Stimulated activated naive CD8-positive, alpha-beta T cell treated with anti-CD3 and anti-CD28 coated beads, Interleukin-15, amount 100 ng/mL, for 72 hours (primary cell): ENCODE measurements at regions not wholly inside any gene's neighbourhood (a gene's known extent, or its start where the extent isn't known, plus 50 kb on each side); places are given as distances from the start of the nearest gene placed in this dataset.

Experiments used
- ATAC-seq: fragments of 150-1000 bp; cut with Tn5 transposase; 2 replicates; pipeline ENCODE4 v1.10.0; 2021; ENCODE audit warnings: mild to moderate bottlenecking, moderate library complexity
- DNase-seq, 2 donors: peaks; one replicate each; pipeline ENCODE4 v3.0.0; 2021 to 2022
- H3K27ac Mint-ChIP-seq, 2 donors: one replicate each; pipeline ENCODE4 v1.8.0; 2022; ENCODE audit warnings: mild to moderate bottlenecking in 2 of 2, mixed read lengths in 2 of 2, moderate library complexity in 2 of 2
- H3K27me3 Mint-ChIP-seq: one replicate; pipeline ENCODE4 v1.8.0; 2022; ENCODE audit warnings: mixed read lengths
- H3K4me1 Mint-ChIP-seq: one replicate; pipeline ENCODE4 v1.8.0; 2022; ENCODE audit warnings: mild to moderate bottlenecking, mixed read lengths
- H3K4me3 Mint-ChIP-seq, 2 donors: one replicate each; pipeline ENCODE4 v1.8.0; 2022; ENCODE audit warnings: mild to moderate bottlenecking in 2 of 2, mixed read lengths in 2 of 2, moderate library complexity in 1 of 2
- H3K9me3 Mint-ChIP-seq, 2 donors: one replicate each; pipeline ENCODE4 v1.8.0; 2022; ENCODE audit warnings: mixed read lengths in 2 of 2

- peaks cover 5% of the 10 kb centered on the region for H3K4me1 Mint-ChIP-seq
- no peak overlapping the region for H3K27ac Mint-ChIP-seq
- no peak overlapping the region for H3K4me3 Mint-ChIP-seq
- no peaks in the 10 kb centered on the region for H3K9me3 Mint-ChIP-seq
- no peak for ATAC-seq
- peaks cover 53% of the 10 kb centered on the region for H3K27me3 Mint-ChIP-seq
- no peak for DNase-seq
Measured at GRCh38 chr16:17658881-17659280, 188.1 kb upstream of the XYLT1 start.

DNA sequence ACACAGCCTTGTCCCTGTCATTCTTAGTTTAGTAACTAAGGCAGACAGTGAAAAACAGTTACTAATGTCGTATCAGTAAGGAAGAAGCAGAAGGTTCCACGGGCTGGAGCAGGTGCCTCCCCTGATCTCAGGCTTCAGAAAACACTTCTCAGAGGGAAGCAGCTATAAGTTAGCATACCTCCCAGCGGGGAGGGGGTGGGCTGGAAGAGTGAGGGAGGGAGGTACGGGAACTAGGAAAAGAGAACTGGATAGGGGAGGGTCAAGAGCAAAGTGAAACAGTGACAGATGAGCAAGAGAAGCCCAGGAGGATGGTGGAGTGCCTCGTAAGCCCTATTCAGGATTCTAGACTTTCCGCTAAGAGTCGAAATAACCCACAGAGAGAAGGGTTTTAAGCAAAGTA lies 186.3 kb upstream of the XYLT1 start:
- peaks cover 5% of the 10 kb centered on the region for H3K4me1 Mint-ChIP-seq
- H3K9me3 Mint-ChIP-seq: no peaks in the 10 kb centered on the region
- ATAC-seq: no peak
- no peak overlapping the region for H3K27ac Mint-ChIP-seq
- no peak overlapping the region for H3K4me3 Mint-ChIP-seq
- H3K27me3 Mint-ChIP-seq: peaks cover 50% of the 10 kb centered on the region
- DNase-seq: no peak

DNA sequence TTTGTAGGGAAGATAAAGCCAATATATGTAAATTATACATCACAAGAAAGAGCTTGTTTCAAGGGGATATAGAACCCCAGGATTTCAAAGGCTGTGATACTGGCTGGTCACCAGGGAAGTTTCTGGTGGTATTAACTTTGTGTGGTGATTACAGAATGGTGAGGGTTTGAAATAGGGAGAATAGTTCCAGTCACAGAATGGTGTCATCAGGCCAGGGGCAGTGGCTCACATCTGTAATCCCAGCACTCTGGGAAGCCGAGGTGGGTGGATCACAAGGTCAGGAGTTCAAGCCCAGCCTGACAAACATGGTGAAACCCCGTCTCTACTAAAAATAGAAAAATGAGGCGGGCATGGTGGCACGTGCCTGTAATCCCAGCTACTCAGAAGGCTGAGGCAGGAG lies 183.8 kb upstream of the XYLT1 start:
- H3K4me1 Mint-ChIP-seq: peaks cover 5% of the 10 kb centered on the region
- no peaks in the 10 kb centered on the region for H3K9me3 Mint-ChIP-seq
- no peak overlapping the region for H3K27ac Mint-ChIP-seq
- ATAC-seq: no peak
- no peak overlapping the region for H3K4me3 Mint-ChIP-seq
- no peak for DNase-seq
- H3K27me3 Mint-ChIP-seq: peaks cover 53% of the 10 kb centered on the region

- Mint-ChIP-seq H3K27ac (no peak overlapping the region), H3K4me3 (no peak overlapping the region), H3K9me3 (no peaks in the 10 kb centered on the region), H3K27me3 (peaks cover 49% of the 10 kb centered on the region), H3K4me1 (peaks cover 5% of the 10 kb centered on the region)
- no peak for ATAC-seq
- DNase-seq: no peak
Measured at GRCh38 chr16:17654142-17654541, 183.4 kb upstream of the XYLT1 start.

GRCh38 chr16:17647879-17648872 lies 177.4 kb upstream of the XYLT1 start:
- no peak overlapping the region for H3K4me3 Mint-ChIP-seq
- peaks cover 27% of the 10 kb centered on the region for H3K27me3 Mint-ChIP-seq
- no peaks in the 10 kb centered on the region for H3K4me1 Mint-ChIP-seq
- ATAC-seq: no peak
- no peak for DNase-seq
- H3K27ac Mint-ChIP-seq: no peak overlapping the region
- peaks cover 7 to 9% of the 10 kb centered on the region in 2 donors for H3K9me3 Mint-ChIP-seq

DNA sequence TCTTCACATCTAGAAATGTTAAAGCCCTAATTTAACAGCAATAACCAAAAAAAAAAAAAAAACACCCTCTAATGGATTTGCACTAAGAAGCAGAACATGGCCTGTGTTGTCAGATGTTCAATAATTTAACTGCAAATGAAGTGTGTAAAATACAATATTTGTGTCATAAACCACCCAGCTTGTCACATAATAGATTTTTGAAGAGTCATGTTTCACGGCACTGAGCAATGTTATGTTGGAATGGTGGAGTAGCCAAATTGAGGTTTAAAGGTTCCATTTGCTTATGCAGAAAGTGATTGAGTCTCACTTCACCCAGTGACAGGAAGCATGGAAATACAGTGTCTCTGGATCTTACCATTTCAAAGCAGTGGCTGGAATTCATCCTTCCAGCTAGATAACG lies 173.2 kb upstream of the XYLT1 start:
- H3K27ac Mint-ChIP-seq: no peak overlapping the region

GRCh38 chr16:17641990-17642389 lies 171.2 kb upstream of the XYLT1 start:
- H3K27ac Mint-ChIP-seq: no peak overlapping the region
- peaks cover 9 to 18% of the 10 kb centered on the region in 2 donors for H3K9me3 Mint-ChIP-seq
- no peaks in the 10 kb centered on the region for H3K4me1 Mint-ChIP-seq
- ATAC-seq (no peak), DNase-seq (no peak)
- H3K4me3 Mint-ChIP-seq: no peak overlapping the region
- H3K27me3 Mint-ChIP-seq: peaks cover 15% of the 10 kb centered on the region

More for the DNA sequence above, 173.2 kb upstream of the XYLT1 start:
- Mint-ChIP-seq H3K9me3 (peaks cover 7 to 9% of the 10 kb centered on the region in 2 donors), H3K4me3 (no peak overlapping the region), H3K4me1 (no peaks in the 10 kb centered on the region), H3K27me3 (peaks cover 23% of the 10 kb centered on the region)
- DNase-seq (no peak), ATAC-seq (no peak)

DNA sequence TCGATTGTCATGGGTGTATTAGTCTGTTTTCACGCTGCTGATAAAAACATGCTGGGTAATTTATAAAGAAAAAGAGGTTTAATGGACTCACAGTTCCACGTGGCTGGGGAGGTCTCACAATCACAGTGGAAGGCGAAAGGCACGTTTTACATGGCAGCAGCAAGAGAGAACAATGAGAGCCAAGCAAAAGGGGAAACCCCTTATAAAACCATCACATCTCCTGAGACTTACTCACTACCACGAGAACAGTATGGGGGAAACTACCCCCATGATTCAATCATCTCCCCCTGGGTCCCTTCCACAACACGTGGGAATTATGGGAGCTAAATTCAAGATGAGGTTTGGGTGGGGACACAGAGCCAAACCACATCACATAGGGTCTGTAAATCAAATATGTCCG lies 167.4 kb upstream of the XYLT1 start:
- H3K4me3 Mint-ChIP-seq: no peak overlapping the region
- no peaks in the 10 kb centered on the region for H3K4me1 Mint-ChIP-seq
- H3K27ac Mint-ChIP-seq: no peak overlapping the region
- H3K9me3 Mint-ChIP-seq: peaks cover 0 to 10% of the 10 kb centered on the region in 2 donors
- ATAC-seq (no peak), DNase-seq (no peak)
- H3K27me3 Mint-ChIP-seq: peaks cover 24% of the 10 kb centered on the region

GRCh38 chr16:17635183-17635582 lies 164.4 kb upstream of the XYLT1 start:
- peaks cover 12% of the 10 kb centered on the region for H3K27me3 Mint-ChIP-seq
- H3K4me3 Mint-ChIP-seq: no peak overlapping the region
- H3K9me3 Mint-ChIP-seq: peaks cover 0 to 10% of the 10 kb centered on the region in 2 donors
- ATAC-seq (no peak), DNase-seq (no peak)
- no peak overlapping the region for H3K27ac Mint-ChIP-seq
- no peaks in the 10 kb centered on the region for H3K4me1 Mint-ChIP-seq

DNA sequence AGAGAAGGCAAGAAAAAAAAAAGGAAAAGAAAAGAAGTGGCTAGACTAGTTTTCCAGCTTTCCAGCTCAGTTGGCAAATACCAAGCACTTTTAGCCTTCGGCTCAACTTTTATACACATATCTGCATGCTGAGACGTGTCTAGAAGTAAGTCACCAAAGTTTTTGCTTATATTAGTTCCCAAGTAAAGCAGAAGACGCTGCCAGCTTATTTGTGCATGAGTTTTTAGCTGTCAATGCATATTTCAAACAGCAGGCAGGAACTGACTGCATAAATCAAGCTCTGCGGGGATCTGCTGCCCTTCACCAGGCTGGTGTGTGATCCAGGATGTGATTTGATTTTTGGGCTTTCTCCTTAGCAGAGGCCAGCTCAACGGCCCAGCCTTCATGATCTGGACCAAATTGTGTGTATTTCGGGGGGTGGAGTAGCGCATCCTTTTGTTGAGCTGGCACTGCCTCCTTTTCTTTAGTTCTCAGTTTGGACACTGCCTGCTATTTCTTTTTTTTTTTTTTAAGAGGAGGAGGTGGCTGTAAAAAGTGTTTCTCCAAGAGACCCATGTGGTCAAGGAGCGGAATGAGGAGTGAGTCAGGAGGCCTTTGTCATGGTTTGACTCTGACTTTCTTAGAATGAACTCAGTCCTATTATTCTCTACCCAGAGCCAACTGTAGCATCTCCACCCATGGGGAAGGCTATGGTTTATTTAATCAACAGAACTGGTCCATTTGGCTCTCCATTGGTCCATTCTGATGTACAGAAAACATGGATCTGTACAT lies 162.6 kb upstream of the XYLT1 start:
- H3K4me3 Mint-ChIP-seq: no peak overlapping the region
- no peak for DNase-seq
- peaks cover 20% of the 10 kb centered on the region for H3K27me3 Mint-ChIP-seq
- no peaks in the 10 kb centered on the region for H3K4me1 Mint-ChIP-seq
- peaks cover 0 to 7% of the 10 kb centered on the region in 2 donors for H3K9me3 Mint-ChIP-seq
- no peak for ATAC-seq
- no peak overlapping the region for H3K27ac Mint-ChIP-seq

DNA sequence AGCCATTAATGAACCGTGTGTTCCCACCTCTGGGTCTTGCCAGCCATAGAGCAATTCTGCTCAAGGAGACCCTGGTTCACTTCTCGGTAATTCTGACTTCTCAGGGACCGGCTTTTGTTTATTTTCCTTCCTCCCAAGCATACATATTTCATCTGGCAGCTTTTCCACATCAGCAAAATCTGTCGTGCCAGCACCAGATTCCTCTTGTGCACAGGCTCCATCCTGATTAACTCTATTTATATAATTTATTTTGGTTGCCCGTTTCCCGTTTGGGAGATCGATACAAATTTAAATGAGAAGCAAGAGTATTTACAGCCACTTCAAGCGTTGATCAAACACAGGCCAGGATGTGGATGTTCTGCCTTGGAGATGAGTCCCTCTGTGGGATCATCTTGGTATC lies 161.9 kb upstream of the XYLT1 start:
- ATAC-seq (no peak), DNase-seq (no peak)
- Mint-ChIP-seq H3K27me3 (peaks cover 20% of the 10 kb centered on the region), H3K27ac (no peak overlapping the region), H3K4me3 (no peak overlapping the region), H3K4me1 (no peaks in the 10 kb centered on the region), H3K9me3 (peaks cover 0 to 1% of the 10 kb centered on the region in 2 donors)

DNA sequence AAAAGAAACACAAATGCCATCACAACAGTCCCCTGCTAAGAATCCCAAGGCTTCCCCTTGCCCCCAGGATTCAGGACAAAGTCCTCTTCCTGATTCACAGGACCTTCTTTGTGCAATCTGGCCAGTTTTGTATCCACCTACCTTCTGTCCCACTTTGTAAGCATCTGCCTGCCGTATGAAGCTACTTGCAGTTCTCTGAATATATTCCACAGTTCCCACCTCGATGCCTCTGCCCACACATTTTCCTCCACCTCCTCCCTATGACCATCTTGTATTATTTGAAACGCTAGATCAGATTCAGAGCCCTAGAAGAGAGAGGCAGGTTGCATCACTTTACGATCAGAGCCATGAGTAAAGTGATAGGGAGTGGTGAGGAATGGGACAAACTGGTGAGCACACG lies 159.2 kb upstream of the XYLT1 start:
- DNase-seq (no peak), ATAC-seq (no peak)
- H3K27me3 Mint-ChIP-seq: peaks cover 31% of the 10 kb centered on the region
- no peaks in the 10 kb centered on the region for H3K4me1 Mint-ChIP-seq
- no peak overlapping the region for H3K27ac Mint-ChIP-seq
- peaks cover 15 to 25% of the 10 kb centered on the region in 2 donors for H3K9me3 Mint-ChIP-seq
- no peak overlapping the region for H3K4me3 Mint-ChIP-seq

DNA sequence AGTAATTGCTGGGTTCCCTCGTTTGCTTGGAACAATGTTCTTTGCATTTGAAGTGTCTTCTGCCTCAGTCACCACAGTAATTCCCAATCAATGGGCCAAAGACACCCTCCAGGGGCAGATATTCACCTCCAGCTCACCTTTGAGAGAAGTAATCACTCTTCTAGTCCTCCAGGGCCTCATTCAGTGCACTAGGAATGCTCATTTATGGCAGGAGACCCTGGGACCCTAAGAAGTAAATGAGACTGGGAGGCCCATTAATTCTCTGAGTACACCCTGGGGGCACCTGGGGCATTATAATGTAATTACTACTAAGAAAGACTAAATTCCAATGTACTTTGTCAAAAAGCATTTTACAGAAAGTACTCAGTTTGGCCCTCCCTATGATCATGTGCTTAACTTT lies 158.2 kb upstream of the XYLT1 start:
- peaks cover 23 to 30% of the 10 kb centered on the region in 2 donors for H3K9me3 Mint-ChIP-seq
- H3K27me3 Mint-ChIP-seq: peaks cover 23% of the 10 kb centered on the region
- DNase-seq (no peak), ATAC-seq (no peak)
- H3K4me3 Mint-ChIP-seq: no peak overlapping the region
- no peaks in the 10 kb centered on the region for H3K4me1 Mint-ChIP-seq
- H3K27ac Mint-ChIP-seq: no peak overlapping the region

DNA sequence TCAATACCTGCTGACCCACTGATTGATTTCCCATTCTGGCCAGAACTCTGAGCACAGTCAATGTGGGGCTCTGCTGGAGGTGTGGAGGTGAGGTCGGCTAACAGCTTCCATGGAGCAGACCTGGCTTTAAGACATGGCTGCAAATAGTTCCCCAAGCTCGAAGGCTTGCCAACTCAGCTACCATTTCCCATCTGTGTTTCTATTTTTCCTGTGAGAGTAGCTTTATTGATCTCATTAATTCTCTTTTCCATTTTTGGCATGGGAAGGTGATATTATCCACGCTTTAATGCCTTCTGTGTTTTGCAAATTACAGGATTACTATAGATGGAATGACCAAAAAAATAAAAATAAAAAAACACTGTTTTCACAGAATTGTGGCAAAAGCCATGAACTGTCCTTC lies 151.6 kb upstream of the XYLT1 start:
- peaks cover 25% of the 10 kb centered on the region for H3K27me3 Mint-ChIP-seq
- ATAC-seq (no peak), DNase-seq (no peak)
- H3K4me3 Mint-ChIP-seq: no peak overlapping the region
- no peak overlapping the region for H3K27ac Mint-ChIP-seq
- H3K4me1 Mint-ChIP-seq: peaks cover 9% of the 10 kb centered on the region
- H3K9me3 Mint-ChIP-seq: peaks cover 21 to 26% of the 10 kb centered on the region in 2 donors

DNA sequence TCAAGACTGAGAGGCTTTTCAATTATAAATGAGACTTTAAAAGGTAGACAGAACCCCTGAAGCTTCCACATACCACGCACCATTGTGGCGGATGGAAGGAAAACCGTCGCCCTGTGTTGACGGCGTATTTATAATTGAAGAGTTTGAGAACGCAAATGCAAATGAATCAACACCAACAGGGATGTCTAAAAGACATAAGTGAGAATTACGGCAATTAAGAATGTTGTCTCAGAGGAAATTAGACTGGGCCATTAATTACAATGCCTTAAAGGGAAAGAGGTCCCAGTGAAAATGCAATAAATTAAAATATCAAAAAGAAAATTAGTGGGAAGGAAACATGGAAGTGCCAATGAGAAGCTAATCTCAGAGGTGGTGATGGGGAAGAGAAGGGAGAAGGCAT lies 148.5 kb upstream of the XYLT1 start:
- no peak overlapping the region for H3K4me3 Mint-ChIP-seq
- H3K4me1 Mint-ChIP-seq: peaks cover 12% of the 10 kb centered on the region
- ATAC-seq: no peak
- peaks cover 0 to 2% of the 10 kb centered on the region in 2 donors for H3K9me3 Mint-ChIP-seq
- H3K27me3 Mint-ChIP-seq: peaks cover 16% of the 10 kb centered on the region
- no peak overlapping the region for H3K27ac Mint-ChIP-seq
- no peak for DNase-seq

- peaks cover 16% of the 10 kb centered on the region for H3K27me3 Mint-ChIP-seq
- ATAC-seq (no peak), DNase-seq (no peak)
- H3K4me1 Mint-ChIP-seq: peaks cover 12% of the 10 kb centered on the region
- no peak overlapping the region for H3K4me3 Mint-ChIP-seq
- no peak overlapping the region for H3K27ac Mint-ChIP-seq
- no peaks in the 10 kb centered on the region for H3K9me3 Mint-ChIP-seq
Measured at GRCh38 chr16:17617021-17617552, 146.3 kb upstream of the XYLT1 start.
